HG02798 (cell line): ENCODE measurements at regions not wholly inside any gene's neighbourhood (a gene's known extent, or its start where the extent isn't known, plus 50 kb on each side); places are given as distances from the start of the nearest gene placed in this dataset.

Source experiments
- ATAC-seq: cut with Tn5 transposase; IDR thresholded peaks from one replicate; pipeline ENCODE4 v1.9.1; 2021; ENCODE audit warnings: mild to moderate bottlenecking; ENCODE audit not compliant: unreplicated experiment, poor library complexity

DNA sequence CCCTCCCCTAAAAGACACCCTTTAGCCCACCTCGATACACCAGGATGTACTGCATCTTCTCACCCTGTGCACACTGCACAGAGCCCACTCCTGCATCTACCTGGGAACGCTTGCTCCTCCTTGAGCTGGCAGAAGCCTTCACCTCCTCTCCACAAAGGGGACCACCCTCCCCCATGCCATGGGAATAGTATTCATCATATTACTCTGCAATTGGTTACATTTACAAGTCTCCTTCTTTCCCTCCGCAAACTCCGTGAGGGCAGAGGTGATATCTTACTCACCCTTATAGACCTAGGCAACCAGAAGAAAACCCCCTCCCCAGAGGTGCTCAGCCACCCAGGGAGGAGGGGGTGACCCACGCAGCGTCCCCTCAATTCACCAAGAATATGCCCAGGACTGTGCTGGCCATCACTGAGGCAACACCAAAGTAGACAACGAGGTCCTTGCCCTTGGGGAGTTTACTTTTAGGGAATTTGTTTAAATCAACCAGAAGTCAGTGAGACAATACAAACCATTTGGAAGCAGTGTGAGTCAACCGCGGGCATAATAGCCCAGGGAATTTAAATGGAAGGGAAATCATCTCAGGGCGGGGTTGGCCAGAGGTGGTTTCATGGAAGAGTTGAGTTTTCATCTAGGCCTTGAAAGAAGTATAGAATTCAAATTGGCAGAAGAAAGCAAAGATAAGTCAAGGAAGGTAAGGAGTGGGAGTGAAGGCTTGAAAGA is 214.5 kb downstream of the BARX2 start:
- no peak for ATAC-seq

GRCh38 chr11:129590753-129591475 is 215.3 kb downstream of the BARX2 start:
- ATAC-seq: no peak

DNA sequence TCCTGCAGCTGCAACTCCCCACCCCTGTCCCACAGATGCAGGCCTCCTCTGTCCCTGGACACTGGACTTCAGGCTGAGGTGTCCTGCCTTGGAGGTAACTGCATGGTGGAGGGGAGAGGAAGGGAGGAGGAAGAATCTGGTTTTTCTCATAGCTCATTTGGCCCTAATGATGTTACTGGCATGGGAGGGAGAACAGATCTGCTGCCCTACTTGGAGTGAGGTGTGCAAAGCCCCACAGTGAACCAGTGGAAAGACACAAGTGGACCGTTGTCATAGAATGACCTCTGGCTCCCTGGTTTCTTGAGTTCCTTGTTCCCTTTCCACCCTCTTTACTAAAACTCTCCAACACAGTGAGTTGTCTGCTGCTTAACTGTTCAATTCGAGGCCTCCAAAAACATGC is 215.9 kb downstream of the BARX2 start:
- ATAC-seq: no peak

DNA sequence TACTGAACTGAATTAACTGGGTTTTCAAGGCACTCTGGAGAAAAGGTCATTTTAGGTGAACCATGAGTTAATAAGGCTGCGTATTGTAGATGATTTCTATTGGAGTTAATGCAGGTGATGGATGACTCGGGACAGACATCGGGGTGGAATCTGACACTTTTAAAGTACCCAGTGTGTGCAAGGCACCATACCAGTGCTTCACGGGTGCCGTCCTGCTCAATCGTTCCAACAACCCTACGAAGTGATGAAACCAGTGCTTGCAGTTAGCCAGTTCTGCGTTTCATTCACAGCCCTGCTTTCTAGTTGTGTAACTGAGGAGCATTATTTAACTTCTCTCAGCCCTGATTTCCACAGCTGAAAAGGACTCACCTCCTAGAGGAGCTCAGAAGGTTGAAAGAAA is 216.5 kb downstream of the BARX2 start:
- no peak for ATAC-seq

DNA sequence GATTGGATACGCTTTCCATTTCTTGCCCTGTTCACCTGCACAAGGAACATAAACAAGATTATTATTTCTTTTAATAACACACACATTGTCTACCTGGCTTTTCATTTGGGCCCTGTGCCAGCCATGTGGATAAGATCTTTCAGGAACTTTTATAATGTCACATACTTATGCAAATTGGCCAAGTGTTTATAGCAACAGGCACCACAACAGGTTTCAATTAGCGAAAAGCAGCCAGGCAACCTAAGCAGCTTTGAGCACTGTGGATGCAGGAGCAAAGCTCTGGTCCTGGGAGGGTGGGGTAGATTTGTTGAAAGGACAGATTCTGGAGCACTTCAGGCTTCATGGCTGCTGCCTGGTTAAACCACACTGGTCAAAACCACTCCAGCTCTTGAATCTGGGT is 217.4 kb downstream of the BARX2 start:
- ATAC-seq: no peak

DNA sequence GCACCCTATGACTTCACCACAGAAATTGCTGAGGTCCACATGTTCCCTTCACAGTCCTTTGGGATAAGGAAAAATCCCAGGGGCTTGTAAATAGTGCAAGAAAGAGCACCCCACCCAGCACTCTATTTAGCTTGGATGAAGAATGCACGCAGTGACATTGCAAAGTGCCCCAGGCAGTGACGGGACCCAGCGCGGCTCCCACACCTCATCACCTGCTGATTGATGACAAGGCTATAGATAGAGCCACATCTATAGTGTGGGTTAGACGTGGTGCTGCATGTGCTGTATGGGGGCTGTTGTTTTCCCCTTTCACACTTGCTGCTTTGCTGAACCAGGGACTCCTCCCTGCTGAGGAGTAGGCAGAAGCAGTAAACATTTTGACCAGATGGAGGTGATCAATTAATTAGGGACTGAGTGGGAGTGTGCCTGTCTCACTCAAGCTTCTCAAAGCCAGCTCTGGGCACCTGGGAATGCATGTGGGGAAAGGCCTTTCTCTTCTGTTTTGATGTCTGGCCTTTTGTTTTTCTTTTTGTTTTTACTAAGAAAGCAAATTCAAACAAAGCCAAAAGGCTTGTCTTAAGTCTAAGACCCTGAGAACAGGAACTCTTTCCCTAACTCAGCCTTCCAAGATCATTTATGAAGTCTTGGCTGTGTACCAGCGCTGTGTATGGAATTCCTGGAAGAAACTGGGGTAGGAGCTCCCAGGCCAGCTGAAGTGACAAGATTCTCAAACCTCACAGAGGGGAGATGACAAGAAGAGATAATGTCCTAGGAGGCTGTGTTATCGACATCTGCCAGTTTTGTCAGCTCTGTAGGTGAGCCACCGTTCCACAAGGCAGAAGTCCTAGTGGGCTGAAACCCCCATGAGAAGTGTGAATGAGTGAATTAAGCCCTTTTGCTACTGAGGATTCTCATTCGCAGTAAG is 219.7 kb downstream of the BARX2 start:
- ATAC-seq: no peak

- ATAC-seq: no peak
Measured at GRCh38 chr11:129596351-129596750, 219.3 kb upstream of the TMEM45B start.

- ATAC-seq: no peak
Measured at GRCh38 chr11:129598378-129598777, 217.3 kb upstream of the TMEM45B start.

DNA sequence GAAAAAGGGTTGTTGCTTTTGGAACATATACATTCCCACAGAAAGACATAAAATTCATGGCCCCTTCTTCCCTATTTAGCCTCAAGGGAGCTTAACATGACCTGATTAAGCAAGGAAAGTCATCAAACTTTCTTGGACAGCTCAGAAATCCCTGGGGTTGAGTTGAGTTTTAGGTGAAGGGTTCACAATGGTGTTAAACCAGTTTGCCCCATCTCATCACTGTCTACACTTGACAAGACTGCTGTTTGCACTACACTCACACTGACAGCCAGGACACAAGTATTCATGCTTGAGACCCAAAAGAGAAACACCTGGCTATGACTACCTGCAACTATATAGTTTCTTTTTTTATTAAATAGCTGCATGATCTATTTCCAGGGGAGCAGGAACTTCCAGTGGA is 209.8 kb upstream of the TMEM45B start:
- ATAC-seq: no peak

DNA sequence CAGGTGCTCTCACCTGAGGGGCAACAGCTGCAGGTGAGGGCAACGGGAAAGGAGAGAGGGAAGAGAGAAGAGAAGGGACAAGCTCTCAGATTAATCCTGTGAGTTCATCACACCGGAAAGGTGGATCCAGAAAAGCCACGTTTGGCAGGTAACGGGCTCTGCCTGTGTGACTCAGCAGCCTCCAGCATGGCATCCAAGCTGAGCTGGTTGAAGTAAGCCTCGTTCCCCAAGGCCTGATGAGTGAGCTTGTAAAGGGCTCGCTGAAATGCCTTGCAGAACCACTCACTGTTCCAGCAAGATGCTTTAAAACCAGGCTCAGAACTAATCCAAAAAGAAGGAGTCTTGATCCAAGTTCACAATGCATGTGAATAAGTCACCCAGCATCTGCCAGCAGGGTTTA is 206.9 kb upstream of the TMEM45B start:
- ATAC-seq: no peak

- no peak for ATAC-seq
Measured at GRCh38 chr11:129610125-129610524, 205.5 kb upstream of the TMEM45B start.

DNA sequence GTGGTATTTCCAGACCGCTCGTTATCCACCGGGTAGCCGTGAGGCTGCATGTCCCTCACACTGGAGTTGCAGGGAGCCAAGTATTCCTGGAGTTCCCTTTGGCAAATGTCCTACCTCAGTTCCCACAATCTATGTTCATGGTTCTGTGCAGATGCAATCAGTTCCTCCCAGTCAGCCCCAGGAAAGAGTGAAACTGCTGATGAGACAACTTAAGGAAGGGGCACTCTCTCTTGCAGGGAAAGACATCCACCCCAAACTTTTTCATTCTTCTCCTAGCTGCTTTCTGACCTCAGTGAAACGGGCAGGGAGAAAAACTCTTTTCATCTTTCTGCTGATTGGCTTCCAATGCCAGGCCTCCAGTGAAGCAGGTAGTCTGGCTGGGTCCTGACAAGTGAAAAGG is 205.1 kb upstream of the TMEM45B start:
- no peak for ATAC-seq

DNA sequence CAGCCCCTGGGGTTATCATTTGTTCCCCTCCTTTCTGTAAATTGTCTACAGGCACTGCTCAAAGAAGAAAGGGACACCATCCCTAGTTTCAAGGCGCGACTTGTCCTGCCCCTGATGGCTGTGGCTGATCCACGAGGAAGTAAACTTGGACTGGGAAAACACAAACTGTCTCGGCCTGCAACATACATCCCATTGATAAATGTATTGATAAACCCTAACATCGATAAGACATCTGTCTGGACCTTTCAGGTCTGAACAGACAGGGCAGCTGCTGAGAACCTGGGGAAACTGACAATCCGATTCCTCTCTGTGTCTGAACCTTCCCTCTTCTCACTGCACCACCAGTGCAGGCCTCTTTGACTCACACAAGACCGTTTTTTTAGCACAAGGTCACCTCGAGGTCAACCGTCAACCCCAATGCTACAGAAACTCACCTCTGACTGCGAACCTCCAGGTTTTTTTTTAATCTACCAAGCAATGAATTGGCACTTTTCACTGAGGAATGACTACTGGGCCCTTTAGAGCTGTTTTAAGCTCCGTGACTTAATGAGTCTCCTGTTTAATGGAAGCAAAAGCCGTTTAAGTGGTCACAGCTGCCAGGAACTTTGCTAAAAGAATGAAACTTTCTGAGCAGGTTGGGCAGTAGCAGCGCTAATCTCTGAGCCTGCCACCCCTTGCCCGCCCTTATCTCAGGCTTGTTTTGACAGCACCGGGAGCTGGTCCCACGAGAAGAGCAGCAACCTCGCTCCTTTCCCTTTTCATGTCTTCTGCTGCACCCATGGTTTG is 203.8 kb upstream of the TMEM45B start:
- no peak for ATAC-seq

DNA sequence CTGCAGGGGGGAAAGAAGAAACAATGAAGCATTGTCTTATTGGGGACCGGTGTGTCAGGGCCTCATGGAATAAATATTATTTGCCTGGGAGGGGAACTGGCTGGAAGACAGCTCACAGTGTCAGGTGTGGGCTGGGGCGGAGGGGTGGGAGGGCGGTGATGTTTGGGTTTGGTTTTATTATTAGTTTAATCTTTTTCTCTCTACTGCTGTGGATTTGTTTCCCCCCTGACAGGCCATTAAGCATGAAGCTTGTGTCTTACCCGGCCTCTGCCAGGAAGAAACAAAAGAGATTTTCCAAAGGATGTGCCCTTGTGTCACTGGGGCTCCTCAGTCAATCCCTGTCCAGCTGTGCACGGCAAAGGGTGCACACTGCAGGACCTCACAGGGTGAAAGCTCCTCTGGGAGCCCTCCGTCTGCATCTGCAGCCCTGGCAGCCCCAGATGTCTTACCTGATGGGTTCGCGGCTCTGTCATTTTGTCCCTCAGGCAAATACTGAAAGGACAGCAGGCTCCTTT is 203.1 kb upstream of the TMEM45B start:
- no peak for ATAC-seq

DNA sequence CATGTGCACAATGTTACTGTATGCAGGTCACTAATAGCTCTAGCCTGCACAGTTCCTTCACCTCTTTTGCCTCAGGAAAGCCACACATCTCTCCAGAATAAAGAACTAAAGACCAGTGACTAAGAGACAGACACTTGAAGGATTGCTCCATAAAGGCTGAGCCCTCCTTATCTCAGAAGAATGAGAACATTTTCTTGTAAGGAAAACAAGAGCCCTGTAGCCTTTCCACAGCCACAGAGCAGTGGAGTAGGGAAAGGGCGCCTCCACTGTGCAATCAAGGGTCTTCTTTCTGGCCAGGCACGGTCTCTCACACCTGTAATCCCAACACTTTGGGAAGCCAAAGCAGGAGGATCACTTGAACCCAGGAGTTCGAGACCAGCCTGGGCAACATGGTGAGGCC is 202.6 kb upstream of the TMEM45B start:
- no peak for ATAC-seq

GRCh38 chr11:129614256-129614944 is 201.2 kb upstream of the TMEM45B start:
- no peak for ATAC-seq

GRCh38 chr11:129618046-129618569 is 197.5 kb upstream of the TMEM45B start:
- ATAC-seq: no peak

DNA sequence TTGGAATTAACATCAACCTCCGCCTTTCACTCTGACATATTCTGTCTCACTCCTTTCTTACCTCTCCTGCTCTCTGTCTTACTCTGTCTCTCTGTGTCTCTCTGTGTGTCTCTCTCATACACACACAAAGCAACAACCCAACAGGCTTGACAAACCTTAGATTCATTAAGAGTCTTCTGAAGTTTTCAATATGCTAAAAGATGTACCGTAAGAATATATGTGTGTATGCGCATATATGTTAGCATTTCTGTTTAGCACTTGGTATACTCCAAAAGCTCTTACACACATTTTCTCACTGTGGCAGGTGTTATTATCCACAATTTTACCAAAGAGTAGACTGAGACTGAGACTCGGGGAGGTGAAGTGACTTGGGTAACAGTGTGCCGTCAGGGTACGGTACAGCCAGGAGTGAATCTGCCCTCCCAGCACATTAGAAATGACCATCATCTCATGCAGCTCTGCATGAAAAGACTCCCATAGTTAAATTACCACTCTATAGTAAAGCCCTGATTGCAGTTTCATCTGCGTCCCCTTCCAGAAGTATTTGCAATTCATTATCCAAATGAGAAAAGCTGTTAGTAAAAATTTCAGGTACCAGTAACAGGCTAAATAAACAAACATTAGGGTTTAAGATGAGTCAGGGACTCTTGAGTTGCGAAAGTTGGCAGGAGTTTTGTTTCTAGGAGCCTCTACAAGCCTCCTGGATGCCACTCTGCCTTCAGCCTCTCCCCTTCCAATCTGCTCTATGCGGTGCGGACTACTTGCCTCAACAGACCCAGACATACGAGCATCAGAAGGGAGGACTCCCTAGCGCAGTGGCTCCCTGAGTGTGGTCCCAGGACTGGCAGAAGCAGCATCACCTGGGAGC is 195.2 kb upstream of the TMEM45B start:
- no peak for ATAC-seq
